Lower leg skin (tissue), 3 donors: ENCODE measurements at regions not wholly inside any gene's neighbourhood (a gene's known extent, or its start where the extent isn't known, plus 50 kb on each side); places are given as distances from the start of the nearest gene placed in this dataset.

Experiments used
- CTCF ChIP-seq, 3 donors: fragments of 450-650 bp; IDR thresholded peaks; one replicate each; pipeline ENCODE4 v1.5.1; 2016; ENCODE audit warnings: antibody characterized with exemption in 3 of 3, mild to moderate bottlenecking in 3 of 3, moderate library complexity in 2 of 3
- POLR2A ChIP-seq, 2 donors: fragments of 450-650 bp; IDR thresholded peaks; one replicate each; pipeline ENCODE4 v1.6.1; 2016 to 2017; ENCODE audit warnings: antibody characterized with exemption in 2 of 2, mild to moderate bottlenecking in 1 of 2, moderate library complexity in 1 of 2

- TF ChIP-seq CTCF (IDR thresholded peaks at IDR 0.05) (no peak), POLR2A (IDR thresholded peaks at IDR 0.05) (no peak)
These were observed 92.2 kb upstream of the SERP2 start for GRCh38 chr13:44281252-44282000.
